Smooth muscle cell (in vitro differentiated cells): ENCODE measurements at regions not wholly inside any gene's neighbourhood (a gene's known extent, or its start where the extent isn't known, plus 50 kb on each side); places are given as distances from the start of the nearest gene placed in this dataset.

Source experiments
- DNase-seq: peaks from one replicate; lab custom pipeline; 2025; ENCODE audit not compliant: unreplicated experiment; lab: John Stamatoyannopoulos, UW
- H2AFZ ChIP-seq: fragments of 200-600 bp; sonication (generic); 2 replicates; pipeline ENCODE4 v1.6.0; 2016; ENCODE audit warnings: antibody characterized with exemption, low read depth, mild to moderate bottlenecking
- H3F3A ChIP-seq: fragments of 200-600 bp; sonication (generic); 2 replicates; pipeline ENCODE4 v1.6.0; 2017; ENCODE audit warnings: antibody characterized with exemption, low read depth
- H3K27ac ChIP-seq: fragments of 200-600 bp; sonication (generic); 2 replicates; pipeline ENCODE4 v1.5.1; 2016; ENCODE audit warnings: low read depth, mild to moderate bottlenecking
- H3K27me3 ChIP-seq: fragments of 200-600 bp; sonication (generic); 2 replicates; pipeline ENCODE4 v1.6.1; 2016; ENCODE audit warnings: low read depth, mild to moderate bottlenecking
- H3K36me3 ChIP-seq: fragments of 200-600 bp; sonication (generic); 2 replicates; pipeline ENCODE4 v1.5.1; 2016; ENCODE audit warnings: low read depth
- H3K4me1 ChIP-seq: fragments of 200-600 bp; sonication (generic); 2 replicates; pipeline ENCODE4 v1.5.1; 2016; ENCODE audit warnings: low read depth
- H3K4me2 ChIP-seq: fragments of 200-600 bp; sonication (generic); 2 replicates; pipeline ENCODE4 v1.6.0; 2016; ENCODE audit warnings: mild to moderate bottlenecking
- H3K4me3 ChIP-seq: fragments of 200-600 bp; sonication (generic); 2 replicates; pipeline ENCODE4 v1.5.1; 2016; ENCODE audit warnings: mild to moderate bottlenecking
- H3K79me2 ChIP-seq: fragments of 200-600 bp; sonication (generic); 2 replicates; pipeline ENCODE4 v1.6.0; 2016; ENCODE audit warnings: low read depth, mild to moderate bottlenecking
- H3K9ac ChIP-seq: fragments of 200-600 bp; sonication (generic); 2 replicates; pipeline ENCODE4 v1.6.0; 2016; ENCODE audit warnings: low read depth
- H3K9me3 ChIP-seq: fragments of 200-600 bp; sonication (generic); replicated peaks from 2 replicates; pipeline ENCODE4 v1.5.1; 2016; ENCODE audit warnings: low read depth
- H4K20me1 ChIP-seq: fragments of 200-600 bp; sonication (generic); 2 replicates; pipeline ENCODE4 v1.6.0; 2016; ENCODE audit warnings: low read depth
- WGBS: methylation state at CpG from one replicate; pipeline ENCODE4 v1.1.7; 2016; ENCODE audit warnings: low lambda C conversion rate; 5-methylcytosine and 5-hydroxymethylcytosine counted together
- TF ChIP-seq, protein P1 (sequence below): fragments of 200-600 bp; sonication (generic); IDR thresholded peaks from 2 replicates; pipeline ENCODE4 v1.5.1; 2017; ENCODE audit warnings: borderline replicate concordance, mild to moderate bottlenecking, antibody characterized with exemption; ENCODE audit not compliant: insufficient read depth, poor library complexity, severe bottlenecking

DNA sequence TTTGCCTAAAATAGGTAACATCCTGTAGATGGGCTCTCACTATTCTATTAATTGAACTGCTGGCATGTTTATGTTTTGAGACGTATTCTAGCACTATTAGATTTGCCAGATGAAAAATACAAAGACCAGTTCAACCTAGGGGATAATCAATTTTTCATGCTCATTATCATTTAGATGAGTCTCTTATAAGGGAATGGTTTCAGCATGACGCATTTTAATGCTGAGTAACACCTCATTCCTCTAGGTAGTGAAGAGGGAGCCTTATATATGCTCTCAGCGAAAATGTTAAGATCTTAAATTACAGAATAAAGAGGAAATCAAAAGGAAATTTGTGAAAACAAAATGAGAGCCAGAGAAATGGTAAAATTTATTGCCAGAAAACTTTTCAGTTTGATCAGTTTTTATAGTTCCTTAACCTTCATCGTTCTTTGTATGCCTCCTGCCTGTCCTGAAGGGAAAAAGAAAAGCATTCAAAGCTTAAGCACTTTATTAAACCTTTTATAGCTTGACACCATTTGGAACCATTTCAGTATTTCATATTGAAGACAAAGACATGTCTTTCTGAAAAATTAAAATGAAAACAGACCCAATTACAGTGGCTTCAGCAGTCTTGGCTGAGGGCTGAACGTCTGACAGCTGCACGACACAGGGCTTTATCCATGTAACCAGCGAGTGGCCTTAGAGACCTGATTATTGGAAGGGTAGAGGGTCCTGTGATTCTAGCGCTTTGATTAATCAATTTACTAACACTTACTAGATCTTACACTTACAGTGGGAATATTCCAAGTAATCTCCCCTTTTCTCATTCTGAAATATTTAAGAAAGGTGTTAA, 112.8 kb downstream of the ADCYAP1 start:
- DNase-seq: no peak
- Histone ChIP-seq H3K9me3 (no peaks in the 10 kb centered on the region), H3K36me3 (no peaks in the 10 kb centered on the region), H3K79me2 (no peaks in the 10 kb centered on the region), H3K4me2 (peak overlapping the region; percentile 35), H3K27ac (no peak overlapping the region), H4K20me1 (no peaks in the 10 kb centered on the region), H3F3A (no peaks in the 10 kb centered on the region), H3K4me3 (no peak overlapping the region), H3K9ac (no peak overlapping the region), H2AFZ (no peak overlapping the region), H3K4me1 (peaks cover 54% of the 10 kb centered on the region), H3K27me3 (no peaks in the 10 kb centered on the region)
- TF ChIP-seq, protein P1, sequence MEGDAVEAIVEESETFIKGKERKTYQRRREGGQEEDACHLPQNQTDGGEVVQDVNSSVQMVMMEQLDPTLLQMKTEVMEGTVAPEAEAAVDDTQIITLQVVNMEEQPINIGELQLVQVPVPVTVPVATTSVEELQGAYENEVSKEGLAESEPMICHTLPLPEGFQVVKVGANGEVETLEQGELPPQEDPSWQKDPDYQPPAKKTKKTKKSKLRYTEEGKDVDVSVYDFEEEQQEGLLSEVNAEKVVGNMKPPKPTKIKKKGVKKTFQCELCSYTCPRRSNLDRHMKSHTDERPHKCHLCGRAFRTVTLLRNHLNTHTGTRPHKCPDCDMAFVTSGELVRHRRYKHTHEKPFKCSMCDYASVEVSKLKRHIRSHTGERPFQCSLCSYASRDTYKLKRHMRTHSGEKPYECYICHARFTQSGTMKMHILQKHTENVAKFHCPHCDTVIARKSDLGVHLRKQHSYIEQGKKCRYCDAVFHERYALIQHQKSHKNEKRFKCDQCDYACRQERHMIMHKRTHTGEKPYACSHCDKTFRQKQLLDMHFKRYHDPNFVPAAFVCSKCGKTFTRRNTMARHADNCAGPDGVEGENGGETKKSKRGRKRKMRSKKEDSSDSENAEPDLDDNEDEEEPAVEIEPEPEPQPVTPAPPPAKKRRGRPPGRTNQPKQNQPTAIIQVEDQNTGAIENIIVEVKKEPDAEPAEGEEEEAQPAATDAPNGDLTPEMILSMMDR: no peak
- WGBS: 61% methylated on average over 8 of the region's 8 CpGs

- WGBS: 52% methylated on average over 5 of the region's 5 CpGs
- H3K4me2 ChIP-seq: peak overlapping the region; percentile 35
- no peak overlapping the region for H3K4me3 ChIP-seq
- no peaks in the 10 kb centered on the region for H3K79me2 ChIP-seq
- no peak for DNase-seq
- no peak overlapping the region for H3K9ac ChIP-seq
- H3K36me3 ChIP-seq: no peaks in the 10 kb centered on the region
- no peak overlapping the region for H3K27ac ChIP-seq
- H3K9me3 ChIP-seq: no peaks in the 10 kb centered on the region
- no peaks in the 10 kb centered on the region for H3F3A ChIP-seq
- H3K4me1 ChIP-seq: peaks cover 54% of the 10 kb centered on the region
- H3K27me3 ChIP-seq: no peaks in the 10 kb centered on the region
- no peaks in the 10 kb centered on the region for H4K20me1 ChIP-seq
- TF ChIP-seq, protein P1: no peak
- H2AFZ ChIP-seq: no peak overlapping the region
Measured at GRCh38 chr18:1018181-1018681, 113.6 kb downstream of the ADCYAP1 start.

DNA sequence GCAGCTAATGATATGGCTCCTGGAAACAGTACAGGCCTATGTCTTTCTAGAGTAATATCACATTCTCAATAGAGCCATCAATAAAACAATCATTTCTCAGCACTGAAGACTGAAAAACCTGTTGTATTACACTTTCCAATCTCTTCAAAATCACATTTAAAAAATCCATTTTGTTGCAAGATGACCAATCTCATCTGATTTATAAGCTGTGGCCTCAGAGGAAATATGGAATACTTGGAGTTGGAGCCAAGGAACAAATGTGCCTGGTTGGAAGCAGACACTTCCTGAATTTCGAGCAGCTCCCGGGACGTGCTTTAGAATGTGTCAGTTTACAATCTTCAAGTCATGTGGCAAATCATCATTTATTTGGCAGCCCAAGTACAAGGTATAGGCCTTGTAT, 114.5 kb downstream of the ADCYAP1 start:
- no peaks in the 10 kb centered on the region for H3K9me3 ChIP-seq
- no peak for DNase-seq
- H3K36me3 ChIP-seq: no peaks in the 10 kb centered on the region
- no peak overlapping the region for H3K4me3 ChIP-seq
- no peaks in the 10 kb centered on the region for H4K20me1 ChIP-seq
- no peaks in the 10 kb centered on the region for H3F3A ChIP-seq
- H3K27me3 ChIP-seq: no peaks in the 10 kb centered on the region
- peaks cover 44% of the 10 kb centered on the region for H3K4me1 ChIP-seq
- no peaks in the 10 kb centered on the region for H3K79me2 ChIP-seq
- H3K9ac ChIP-seq: no peak overlapping the region
- WGBS: 59% methylated on average over 3 of the region's 3 CpGs
- H2AFZ ChIP-seq: no peak overlapping the region
- TF ChIP-seq, protein P1: no peak
- no peak overlapping the region for H3K27ac ChIP-seq
- H3K4me2 ChIP-seq: no peak overlapping the region
